Suprapubic skin (tissue), 3 donors: ENCODE measurements at regions not wholly inside any gene's neighbourhood (a gene's known extent, or its start where the extent isn't known, plus 50 kb on each side); places are given as distances from the start of the nearest gene placed in this dataset.

Source experiments
- EP300 ChIP-seq: sonication (generic); formaldehyde crosslinking; IDR thresholded peaks from one replicate; pipeline ENCODE4 v1.6.1; 2017; ENCODE audit warnings: antibody characterized with exemption
- TF ChIP-seq, protein P1 (sequence below), 2 donors: fragments of 200-600 bp in 1 of 2; fragments of 450-650 bp in 1 of 2; sonication (generic) in 1 of 2; IDR thresholded peaks; one replicate each; pipeline ENCODE4 v1.5.1; 2016 to 2019; ENCODE audit warnings: antibody characterized with exemption in 2 of 2, mild to moderate bottlenecking in 1 of 2, moderate library complexity in 1 of 2

DNA sequence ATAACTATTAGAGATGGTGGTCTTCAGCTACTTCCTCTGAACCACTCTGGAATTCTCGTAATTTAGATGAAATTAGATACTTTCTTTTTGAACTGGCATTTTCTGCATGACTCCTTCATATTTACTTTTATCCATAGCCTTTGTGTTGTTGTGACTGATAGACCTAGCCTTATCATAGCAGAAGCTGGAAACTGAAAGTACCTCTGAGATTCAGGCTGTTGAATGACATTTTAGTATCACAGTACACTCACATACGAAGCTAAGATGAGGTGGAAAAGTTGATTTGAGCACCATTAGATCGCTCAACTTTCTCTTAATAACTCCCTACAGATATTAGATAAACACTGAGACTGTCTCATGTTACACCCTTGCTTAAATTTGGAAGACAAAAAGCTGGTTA is 525.1 kb upstream of the FBXO33 start:
- no peak for TF ChIP-seq EP300
- TF ChIP-seq, protein P1, sequence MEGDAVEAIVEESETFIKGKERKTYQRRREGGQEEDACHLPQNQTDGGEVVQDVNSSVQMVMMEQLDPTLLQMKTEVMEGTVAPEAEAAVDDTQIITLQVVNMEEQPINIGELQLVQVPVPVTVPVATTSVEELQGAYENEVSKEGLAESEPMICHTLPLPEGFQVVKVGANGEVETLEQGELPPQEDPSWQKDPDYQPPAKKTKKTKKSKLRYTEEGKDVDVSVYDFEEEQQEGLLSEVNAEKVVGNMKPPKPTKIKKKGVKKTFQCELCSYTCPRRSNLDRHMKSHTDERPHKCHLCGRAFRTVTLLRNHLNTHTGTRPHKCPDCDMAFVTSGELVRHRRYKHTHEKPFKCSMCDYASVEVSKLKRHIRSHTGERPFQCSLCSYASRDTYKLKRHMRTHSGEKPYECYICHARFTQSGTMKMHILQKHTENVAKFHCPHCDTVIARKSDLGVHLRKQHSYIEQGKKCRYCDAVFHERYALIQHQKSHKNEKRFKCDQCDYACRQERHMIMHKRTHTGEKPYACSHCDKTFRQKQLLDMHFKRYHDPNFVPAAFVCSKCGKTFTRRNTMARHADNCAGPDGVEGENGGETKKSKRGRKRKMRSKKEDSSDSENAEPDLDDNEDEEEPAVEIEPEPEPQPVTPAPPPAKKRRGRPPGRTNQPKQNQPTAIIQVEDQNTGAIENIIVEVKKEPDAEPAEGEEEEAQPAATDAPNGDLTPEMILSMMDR (IDR thresholded peaks at IDR 0.05), result no peak
